Suppressor macrophage (primary cell): ENCODE measurements at regions not wholly inside any gene's neighbourhood (a gene's known extent, or its start where the extent isn't known, plus 50 kb on each side); places are given as distances from the start of the nearest gene placed in this dataset.

ENCODE experiments used
- DNase-seq, 4 experiments: peaks; one replicate each; pipeline ENCODE4 v3.0.0-alpha.2; 2020 to 2022

DNA sequence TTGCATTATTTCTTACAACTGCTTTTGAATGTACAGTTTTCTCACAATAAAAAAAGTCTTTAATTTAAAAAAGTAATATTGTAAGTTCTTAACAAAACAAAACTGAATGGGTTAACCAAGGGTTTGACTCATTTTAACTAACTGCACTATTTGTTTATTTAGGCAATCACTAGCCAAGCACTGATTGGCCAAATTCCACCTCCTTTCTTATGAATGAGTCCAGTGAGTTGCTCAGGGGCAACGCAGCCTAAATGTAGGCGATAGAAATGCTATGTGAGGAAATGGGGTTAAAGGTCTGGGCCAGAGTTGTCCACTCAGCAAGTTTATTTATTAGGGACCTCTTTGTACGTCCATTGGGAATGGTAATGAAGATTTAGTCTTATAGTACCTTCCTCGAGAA lies 89.6 kb upstream of the MAF start:
- DNase-seq: no peak

DNA sequence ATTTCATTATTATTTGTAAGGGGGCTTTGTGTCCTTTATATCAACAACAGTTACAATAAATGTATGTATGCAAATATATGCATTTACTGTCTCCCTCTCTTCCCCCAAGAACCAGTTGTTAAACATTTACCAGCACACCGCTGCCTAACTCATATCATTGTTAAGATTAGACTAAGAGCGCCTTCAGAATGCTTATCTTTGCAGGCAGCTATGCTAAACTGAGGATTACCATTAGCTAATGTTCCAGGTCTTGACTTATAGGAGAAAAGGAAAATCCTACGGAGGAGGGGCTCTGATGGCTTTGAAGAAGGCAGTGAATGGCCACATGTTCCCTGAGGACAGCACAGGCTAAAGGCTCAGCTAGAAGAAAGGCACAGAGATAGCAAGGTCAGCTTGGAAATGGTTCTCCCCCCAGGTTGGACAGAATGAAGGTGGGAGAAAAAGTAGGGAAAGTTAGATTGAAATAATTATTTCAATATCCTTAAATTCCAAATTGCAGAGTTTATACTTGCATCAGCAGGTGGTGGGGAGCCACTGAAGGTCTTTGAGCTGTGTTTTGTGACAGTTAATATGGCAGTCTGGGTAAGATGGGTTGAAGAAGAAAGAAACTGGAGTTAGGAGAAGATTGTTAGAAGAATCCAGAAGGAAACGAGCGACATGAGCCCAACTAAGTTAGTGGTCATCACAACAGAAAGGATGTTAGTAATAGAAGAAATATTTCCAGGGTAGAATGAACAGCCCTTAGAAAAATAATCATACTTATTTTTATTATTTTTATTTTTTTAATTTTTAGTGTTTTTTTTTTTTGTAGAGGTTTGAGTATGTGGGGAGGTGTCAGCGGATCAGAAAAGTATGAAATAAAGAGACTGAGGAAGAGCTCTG lies 87.0 kb upstream of the MAF start:
- DNase-seq: no peak

DNA sequence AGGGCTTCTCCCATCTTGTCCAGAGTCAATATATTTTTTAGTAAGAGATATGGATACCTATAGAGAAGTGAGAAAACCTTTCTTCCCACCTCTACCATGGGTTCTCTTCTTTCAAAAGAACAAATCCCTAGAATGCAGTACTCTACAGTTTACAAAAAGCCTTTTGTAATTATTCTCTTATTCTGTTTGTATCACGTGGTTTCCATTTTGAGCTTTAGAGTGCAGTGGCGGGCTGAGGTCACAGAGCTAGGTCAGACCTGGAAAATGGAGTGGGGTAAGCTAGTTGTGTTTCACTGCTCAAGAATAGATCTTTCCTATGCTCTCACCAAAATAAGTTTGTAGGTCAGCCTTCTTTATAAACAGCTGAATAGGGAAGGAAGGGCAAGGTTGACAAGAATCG lies 85.3 kb upstream of the MAF start:
- no peak for DNase-seq

DNA sequence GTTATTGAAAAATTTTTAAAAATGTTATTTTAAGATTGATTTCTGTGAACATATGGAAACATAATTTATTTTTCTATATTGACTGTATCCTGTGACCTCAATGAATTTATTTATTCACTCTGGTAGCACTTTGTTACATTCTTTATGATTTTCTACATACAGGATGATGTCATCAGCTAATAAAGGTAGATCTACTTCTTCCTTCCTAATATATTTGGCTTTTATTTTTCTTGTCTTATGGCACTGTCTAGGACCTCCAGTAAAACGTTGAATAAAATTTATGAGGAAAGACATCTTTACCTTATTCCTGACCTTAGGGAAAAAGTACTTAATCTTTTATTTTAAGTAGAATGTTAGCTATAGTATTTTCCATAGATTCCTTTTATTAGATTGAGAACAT lies 78.8 kb upstream of the MAF start:
- no peak for DNase-seq

DNA sequence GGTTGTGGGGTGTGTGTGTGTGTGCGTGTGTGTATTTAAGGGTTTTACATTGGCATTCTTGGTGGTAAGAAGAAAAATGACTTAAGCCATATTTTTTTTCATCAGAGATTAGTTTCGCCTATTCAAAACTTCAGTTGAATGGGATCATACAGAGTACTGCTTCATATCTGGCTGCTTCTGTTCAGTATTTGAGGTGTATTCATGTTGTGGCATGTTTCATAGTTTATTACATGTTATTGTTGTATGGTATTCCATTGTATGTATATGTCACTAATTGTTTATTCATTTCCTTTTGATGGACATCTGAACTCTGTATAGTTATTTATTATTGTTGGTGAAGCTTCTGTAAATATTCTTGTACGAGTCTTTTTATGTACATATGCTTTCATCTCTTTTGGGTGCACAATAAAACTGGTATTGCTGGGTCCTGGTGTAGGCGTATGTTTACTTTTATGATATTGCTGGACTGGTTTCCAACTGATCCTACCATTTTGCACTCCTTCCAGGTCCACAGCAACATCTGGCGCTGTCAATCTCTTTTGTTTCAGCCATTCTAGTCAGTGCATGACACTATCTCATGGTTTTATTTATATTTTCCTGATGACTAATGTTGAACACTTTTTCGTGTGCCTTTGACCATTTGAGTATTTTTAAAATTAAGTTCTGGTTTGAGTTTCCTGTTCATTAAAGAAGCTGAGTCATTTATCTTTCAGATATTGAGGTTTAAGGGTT lies 77.4 kb upstream of the MAF start:
- DNase-seq: no peak

DNA sequence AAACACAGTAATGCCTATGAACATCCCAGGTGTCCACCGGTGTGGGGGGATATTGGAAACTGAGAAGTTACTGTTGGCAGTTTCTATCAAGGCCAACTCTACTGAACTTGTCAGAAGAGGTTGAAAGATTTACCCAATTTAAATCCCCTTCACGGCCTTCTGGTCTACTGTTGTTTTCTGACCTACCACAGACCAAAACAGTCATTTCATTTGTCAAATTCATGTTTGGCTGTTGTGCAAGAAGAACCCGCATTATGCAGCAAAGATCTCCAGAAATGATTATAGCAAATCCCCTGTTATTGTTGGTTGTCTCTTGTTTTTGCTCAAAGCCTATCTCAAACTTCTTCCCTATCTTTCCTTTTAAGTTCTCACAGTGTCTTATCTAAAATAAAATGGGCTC lies 73.1 kb upstream of the MAF start:
- DNase-seq: no peak

DNA sequence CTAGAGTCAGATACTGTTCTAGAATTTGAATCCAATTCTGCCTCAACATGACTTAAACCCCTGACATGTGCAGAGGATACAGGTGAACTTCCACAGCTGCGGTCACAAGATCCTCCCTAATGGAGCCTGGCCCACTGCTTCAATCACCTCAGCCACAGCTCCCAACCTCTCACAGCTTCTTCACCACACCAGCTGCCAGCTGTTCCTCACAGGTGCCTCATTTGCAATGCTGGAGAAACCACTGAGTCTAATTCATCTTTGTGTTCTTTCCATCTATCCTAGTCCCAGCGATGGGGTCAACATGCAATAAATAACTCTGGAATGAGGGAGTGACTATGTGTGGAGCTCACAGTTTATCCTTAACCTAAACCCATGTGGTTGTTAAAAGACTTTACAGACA lies 72.0 kb upstream of the MAF start:
- DNase-seq: no peak

DNA sequence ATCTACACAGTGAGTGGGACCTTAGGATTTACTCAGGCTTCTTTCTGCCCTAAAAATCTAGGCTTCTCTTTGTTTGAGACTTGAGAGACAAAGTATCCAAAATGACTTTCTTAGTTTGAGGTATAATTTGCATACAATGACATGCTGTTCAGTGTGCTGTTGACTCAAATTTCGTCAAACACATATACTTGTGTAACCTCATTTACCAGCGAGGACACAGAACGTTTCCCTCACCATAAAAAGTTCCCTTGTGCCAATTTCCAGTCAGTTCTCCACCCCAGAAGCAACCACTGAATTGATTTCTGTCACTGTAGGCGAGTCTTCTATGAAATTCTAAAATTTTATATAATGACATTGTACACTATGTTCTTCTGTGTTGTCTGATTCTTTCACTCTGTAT lies 68.0 kb upstream of the MAF start:
- no peak for DNase-seq

DNA sequence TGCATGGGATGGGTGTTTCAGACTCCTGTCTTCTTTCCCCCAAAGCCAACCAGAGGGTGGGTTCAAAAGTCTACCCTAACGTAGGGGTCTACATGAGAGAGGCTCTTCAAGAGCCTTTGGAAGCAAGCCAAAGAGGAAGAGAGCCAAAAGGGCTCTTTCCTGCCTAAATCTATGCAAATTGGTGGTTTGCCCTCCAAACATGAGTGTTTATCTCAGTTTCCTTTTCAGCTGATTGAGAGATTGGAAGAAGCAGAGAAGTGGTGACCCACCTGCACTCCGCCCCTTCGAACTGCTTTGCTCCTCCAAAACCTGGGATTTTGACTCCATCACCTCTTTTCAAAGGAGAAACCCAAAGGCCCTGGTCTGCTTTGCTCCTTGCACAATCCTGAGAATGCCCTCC lies 65.4 kb upstream of the MAF start:
- DNase-seq: no peak

DNA sequence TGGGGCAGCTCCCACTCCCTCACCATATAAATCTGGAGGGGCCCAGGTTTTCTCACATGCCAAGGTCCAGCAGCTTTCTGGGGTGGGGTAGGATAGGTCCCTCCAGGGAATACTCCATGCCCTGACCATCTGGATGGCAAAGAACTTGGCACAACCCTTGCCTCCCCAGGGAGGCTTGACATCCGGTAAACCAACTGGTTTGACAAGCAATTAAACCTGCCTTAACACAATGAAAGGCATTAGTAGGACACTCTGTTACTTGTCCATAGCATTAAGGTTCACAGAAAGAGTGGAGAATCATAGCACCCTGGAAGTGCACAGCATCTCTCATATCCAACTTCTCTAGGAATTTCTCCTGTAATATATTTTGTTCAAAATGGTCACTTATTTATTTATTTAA lies 63.9 kb upstream of the MAF start:
- DNase-seq: no peak

DNA sequence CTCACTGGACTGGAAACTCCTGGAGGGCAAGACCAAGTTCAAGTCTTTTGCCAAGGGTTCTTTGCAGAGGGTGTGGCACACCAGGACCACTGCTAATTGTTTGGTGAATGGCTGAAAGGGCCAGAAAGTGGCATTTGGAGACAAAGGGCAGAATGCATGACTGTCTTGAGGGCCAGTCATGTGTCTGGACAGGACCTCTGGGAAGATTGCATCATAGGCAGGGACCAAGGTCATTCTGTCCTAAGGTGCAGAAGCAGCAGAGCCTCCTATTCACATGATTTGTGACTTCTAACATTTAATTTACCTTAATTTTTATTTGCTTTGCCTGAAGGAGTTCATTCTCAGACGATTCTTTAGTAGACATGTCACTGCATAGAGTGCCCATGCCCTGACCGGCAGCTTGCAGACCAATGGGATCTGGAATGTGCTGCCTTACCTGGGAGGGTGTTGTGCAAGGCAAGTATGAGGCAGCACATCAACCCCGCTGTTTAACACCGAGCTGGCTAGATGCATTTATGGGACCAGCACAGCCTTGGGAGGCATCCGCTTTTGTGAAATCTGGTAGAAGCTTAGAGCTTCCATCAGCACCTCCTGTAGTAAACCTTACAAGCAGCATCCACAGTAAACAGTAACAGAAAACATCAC lies 62.3 kb upstream of the MAF start:
- DNase-seq: no peak

DNA sequence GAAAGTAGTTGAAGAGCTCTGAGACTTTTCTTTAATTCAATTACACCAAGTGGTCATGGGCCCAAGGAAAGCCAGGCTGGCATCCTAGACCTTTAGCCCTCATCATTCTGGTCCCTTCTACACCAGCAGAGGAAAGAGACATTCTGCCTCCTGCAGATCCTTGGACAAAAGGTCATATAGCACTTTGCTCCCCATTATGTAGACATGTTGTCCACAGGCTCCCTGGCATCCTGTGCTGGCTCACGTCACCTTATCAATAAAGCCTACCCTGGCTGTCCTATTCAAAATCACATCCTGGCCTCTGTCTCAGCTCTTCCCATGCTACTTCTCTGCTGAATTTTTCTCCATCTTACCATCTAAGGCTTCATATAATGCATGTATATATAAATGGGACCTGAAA lies 61.6 kb upstream of the MAF start:
- no peak for DNase-seq

DNA sequence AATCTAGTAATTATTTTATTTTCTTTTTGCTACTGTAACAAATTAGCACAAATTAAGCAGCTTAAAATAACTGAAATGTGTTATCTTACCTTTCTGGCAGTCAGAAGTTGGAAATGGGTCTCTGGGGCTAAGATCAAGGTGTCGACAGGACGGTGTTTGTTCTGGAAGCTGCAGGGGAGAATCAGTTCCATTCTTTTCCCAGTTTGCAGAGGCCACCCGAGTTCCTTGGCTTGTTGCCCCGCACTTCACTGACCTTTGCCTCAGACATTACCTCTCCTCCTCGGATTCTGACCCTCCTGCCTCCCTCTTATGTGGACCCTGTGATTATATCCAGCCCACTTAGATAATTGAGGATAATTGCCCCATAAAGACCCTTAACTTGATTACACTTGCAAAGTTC lies 61.0 kb upstream of the MAF start:
- DNase-seq: no peak

DNA sequence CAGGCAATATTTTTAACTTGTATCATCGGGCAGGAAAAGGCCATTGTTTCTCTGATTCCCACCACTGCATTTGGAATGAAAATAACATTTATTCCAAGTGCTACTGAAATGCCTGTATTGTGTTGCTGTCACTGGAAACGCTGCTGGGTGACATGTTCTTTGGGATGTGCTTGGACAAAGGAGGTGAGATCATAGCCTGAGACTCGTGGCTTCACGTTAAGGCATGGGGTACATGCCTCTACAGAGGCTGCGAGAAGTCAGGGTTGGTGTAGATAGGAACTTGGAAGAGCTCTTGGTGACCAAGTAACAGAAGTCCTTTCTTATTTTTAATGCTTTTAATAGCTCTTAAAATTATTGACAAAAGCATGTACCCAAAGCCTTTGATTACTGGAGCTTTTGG lies 58.8 kb upstream of the MAF start:
- no peak for DNase-seq

DNA sequence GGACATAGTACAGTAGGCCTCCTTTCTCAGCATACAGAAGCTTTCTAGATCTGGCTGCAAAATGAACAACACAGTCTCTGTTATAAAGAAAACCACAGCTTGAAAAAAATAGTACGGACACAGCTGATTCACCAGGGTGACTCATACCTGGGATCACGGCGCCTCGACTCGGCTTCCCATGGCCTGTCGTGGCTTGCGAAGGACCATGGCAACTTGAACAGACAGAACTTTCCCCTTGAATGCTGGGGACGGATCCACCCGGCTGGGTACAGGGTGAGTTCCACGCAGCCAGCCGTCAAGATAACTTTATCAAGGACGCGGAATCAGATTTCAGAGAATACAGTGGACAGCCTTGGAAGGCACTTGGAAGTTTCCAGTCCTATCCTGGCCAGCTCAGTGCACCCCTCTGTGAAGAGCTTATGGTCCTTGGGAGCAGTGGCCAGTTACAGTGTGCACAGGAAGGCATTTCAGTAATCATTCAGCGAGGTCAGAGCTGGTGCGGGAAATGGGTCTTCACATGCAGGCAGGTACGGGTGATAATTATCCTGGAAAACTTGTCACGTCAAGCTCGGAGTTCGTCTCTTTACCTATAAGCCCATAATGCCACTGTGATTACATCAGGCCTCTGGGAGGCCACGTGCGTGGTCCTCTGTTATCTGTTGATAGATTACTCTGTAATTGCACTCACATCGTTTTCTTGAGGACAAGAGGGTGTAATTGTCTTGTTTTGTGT lies 57.9 kb upstream of the MAF start:
- DNase-seq: no peak

DNA sequence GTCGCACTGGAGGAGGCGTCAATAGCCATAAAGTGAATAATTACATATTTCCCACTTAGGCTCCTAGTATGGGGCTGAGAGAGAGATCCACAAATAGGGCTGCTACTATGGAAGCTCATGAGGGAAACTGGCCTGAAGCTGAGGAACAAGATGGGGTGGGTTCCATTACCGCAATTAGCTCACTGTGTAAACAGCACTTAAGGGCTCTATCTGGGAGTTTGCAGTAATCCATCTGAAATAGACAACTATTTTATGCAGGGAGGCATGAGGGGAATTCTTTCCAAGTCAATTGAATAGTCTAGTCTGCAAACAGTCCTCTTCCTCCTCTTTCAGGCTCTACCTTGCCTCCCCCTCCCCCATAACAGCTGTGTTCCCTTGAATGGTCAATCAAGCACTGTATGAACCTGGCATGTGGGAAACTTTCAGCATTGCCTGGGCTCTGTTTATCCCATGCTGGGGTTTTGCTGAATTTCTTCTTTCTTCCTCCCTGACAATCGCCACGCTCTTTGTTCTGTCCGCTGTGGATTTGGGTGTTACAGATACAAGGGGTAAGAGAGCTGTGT lies 56.1 kb upstream of the MAF start:
- DNase-seq: no peak

DNA sequence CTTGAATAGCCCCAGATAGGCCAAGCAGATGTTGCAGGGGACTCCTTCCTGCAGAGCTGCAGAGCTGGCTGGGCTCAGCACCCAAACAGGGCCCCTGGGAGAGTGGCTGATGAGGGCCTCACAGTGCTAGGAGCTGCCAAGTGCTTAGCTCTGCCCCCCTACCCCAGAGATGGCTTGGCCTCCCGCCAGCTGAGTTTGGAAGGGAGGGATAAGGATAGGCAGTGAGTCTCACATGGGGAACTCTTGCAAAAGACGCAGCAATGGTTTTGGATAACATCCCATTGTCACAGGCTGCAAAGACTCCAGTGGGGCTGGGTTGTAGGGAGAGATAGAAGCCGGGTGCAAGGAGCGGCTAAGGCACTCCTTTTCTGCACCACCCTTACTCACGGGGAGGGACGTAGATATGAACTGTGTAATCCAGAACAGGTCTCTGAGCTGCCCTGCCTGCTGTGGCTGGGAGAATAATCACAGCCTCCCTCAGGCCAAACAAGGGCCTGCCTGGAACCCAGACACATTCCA lies 52.9 kb upstream of the MAF start:
- no peak for DNase-seq

DNA sequence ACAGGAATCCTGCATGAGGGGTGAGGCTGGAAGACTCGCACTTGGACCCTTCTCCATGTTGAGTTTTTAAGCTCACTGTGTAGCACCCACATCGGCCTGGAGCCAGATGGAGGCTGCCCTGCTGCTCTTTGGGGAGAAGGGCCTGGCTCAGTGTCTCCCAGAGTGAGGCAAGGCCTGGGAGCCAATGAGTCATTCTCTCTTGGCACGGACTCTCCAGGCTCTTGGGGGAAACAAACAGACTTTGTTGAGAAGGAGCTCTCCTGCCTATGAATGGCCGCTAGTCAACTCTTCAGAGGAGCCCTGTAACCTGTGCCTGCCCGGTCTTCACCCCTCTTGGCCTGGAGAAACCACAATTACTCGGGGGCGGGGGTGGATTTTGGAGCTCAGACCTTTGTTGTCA lies 50.8 kb upstream of the MAF start:
- DNase-seq: no peak
